Trophoblast cell (in vitro differentiated cells and primary cell): ENCODE measurements at regions not wholly inside any gene's neighbourhood (a gene's known extent, or its start where the extent isn't known, plus 50 kb on each side); places are given as distances from the start of the nearest gene placed in this dataset.

ENCODE experiments used
- DNase-seq, 2 donors: peaks; one replicate each; pipeline ENCODE4 v3.0.0-alpha.2; 2016
- H2AFZ ChIP-seq: 2 replicates; pipeline ENCODE4 v1.6.1; 2013; ENCODE audit warnings: low read length, moderate library complexity, mild to moderate bottlenecking; ENCODE audit not compliant: insufficient read depth, poor library complexity
- H2AK5ac ChIP-seq: 2 replicates; pipeline ENCODE4 v1.6.1; 2013; ENCODE audit warnings: mild to moderate bottlenecking, low read length
- H2BK120ac ChIP-seq: 2 replicates; pipeline ENCODE4 v1.6.1; 2013; ENCODE audit warnings: low read length, mild to moderate bottlenecking, moderate library complexity; ENCODE audit not compliant: insufficient read depth, poor library complexity
- H2BK12ac ChIP-seq: 2 replicates; pipeline ENCODE4 v1.6.1; 2013; ENCODE audit warnings: mild to moderate bottlenecking, low read length, moderate library complexity
- H2BK5ac ChIP-seq: 2 replicates; pipeline ENCODE4 v1.6.1; 2013; ENCODE audit warnings: low read length, low read depth, moderate library complexity, mild to moderate bottlenecking; ENCODE audit not compliant: poor library complexity
- H3K14ac ChIP-seq: 2 replicates; pipeline ENCODE4 v1.6.1; 2013; ENCODE audit warnings: mild to moderate bottlenecking, low read length
- H3K18ac ChIP-seq: 2 replicates; pipeline ENCODE4 v1.6.1; 2013; ENCODE audit warnings: mild to moderate bottlenecking, low read length
- H3K23ac ChIP-seq: 2 replicates; pipeline ENCODE4 v1.6.1; 2013; ENCODE audit warnings: low read length
- H3K27ac ChIP-seq: 2 replicates; pipeline ENCODE4 v1.5.1; 2013; ENCODE audit warnings: low read depth, mild to moderate bottlenecking, inconsistent platforms, low read length, moderate library complexity
- H3K27me3 ChIP-seq: 2 replicates; pipeline ENCODE4 v1.6.1; 2013; ENCODE audit warnings: inconsistent platforms, mild to moderate bottlenecking, low read length, moderate library complexity; ENCODE audit not compliant: insufficient read depth
- H3K36me3 ChIP-seq, 2 experiments: 1 replicate in 1 of 2; 2 replicates in 1 of 2; pipeline ENCODE4 v1.6.1; 2013; ENCODE audit warnings: low read length in 2 of 2, mild to moderate bottlenecking in 2 of 2, moderate library complexity in 1 of 2; ENCODE audit not compliant: insufficient read depth in 2 of 2, control insufficient read depth in 1 of 2
- H3K4ac ChIP-seq: 2 replicates; pipeline ENCODE4 v1.6.1; 2013; ENCODE audit warnings: low read depth, mild to moderate bottlenecking, low read length, moderate library complexity
- H3K4me1 ChIP-seq, 2 experiments: 1 replicate in 1 of 2; 2 replicates in 1 of 2; pipeline ENCODE4 v1.6.1; 2013; ENCODE audit warnings: low read length in 2 of 2, mild to moderate bottlenecking in 2 of 2, moderate library complexity in 1 of 2; ENCODE audit not compliant: insufficient read depth in 2 of 2, control insufficient read depth in 1 of 2
- H3K4me2 ChIP-seq: 2 replicates; pipeline ENCODE4 v1.6.1; 2013; ENCODE audit warnings: inconsistent platforms, mild to moderate bottlenecking, low read length, moderate library complexity
- H3K4me3 ChIP-seq: 2 replicates; pipeline ENCODE4 v1.5.1; 2013; ENCODE audit warnings: mild to moderate bottlenecking, low read depth, low read length, inconsistent platforms
- H3K79me1 ChIP-seq: one replicate; pipeline ENCODE4 v1.6.1; 2013; ENCODE audit warnings: low read length
- H3K79me2 ChIP-seq: 2 replicates; pipeline ENCODE4 v1.6.1; 2013; ENCODE audit warnings: low read length, mild to moderate bottlenecking; ENCODE audit not compliant: control insufficient read depth, insufficient read depth, poor library complexity
- H3K9ac ChIP-seq: 2 replicates; pipeline ENCODE4 v1.6.1; 2013; ENCODE audit warnings: mild to moderate bottlenecking, low read length
- H3K9me3 ChIP-seq: 2 replicates; pipeline ENCODE4 v1.6.1; 2013; ENCODE audit warnings: low read depth, mild to moderate bottlenecking, control low read depth, inconsistent platforms, low read length; ENCODE audit not compliant: insufficient read depth
- H4K12ac ChIP-seq: 2 replicates; pipeline ENCODE4 v1.6.1; 2013; ENCODE audit warnings: low read depth, mild to moderate bottlenecking, low read length, moderate library complexity
- H4K8ac ChIP-seq: 2 replicates; pipeline ENCODE4 v1.6.1; 2013; ENCODE audit warnings: low read depth, mild to moderate bottlenecking, low read length, moderate library complexity
- H4K91ac ChIP-seq: one replicate; pipeline ENCODE4 v1.6.1; 2013; ENCODE audit warnings: low read depth, mild to moderate bottlenecking, low read length, moderate library complexity
- WGBS: extraction: QIAGEN DNeasy Blood & Tissue Kit; methylation state at CpG from one replicate; pipeline ENCODE4 v1.1.7; 2013; ENCODE audit warnings: missing lambda C conversion rate; ENCODE audit not compliant: insufficient read length, insufficient coverage; ENCODE audit errors: extremely low coverage; 5-methylcytosine and 5-hydroxymethylcytosine counted together

- DNase-seq = no peak
Observed at GRCh38 chr13:48181482-48182145, 51.4 kb upstream of the ITM2B start.

GRCh38 chr13:48178126-48178525 is 54.9 kb upstream of the ITM2B start:
- Histone ChIP-seq H2BK120ac (no peak overlapping the region), H2AK5ac (no peak overlapping the region), H3K27me3 (no peaks in the 10 kb centered on the region), H3K79me1 (no peaks in the 10 kb centered on the region), H3K18ac (no peak overlapping the region), H4K91ac (no peak overlapping the region), H3K27ac (no peak overlapping the region), H2BK12ac (no peak overlapping the region), H2AFZ (no peak overlapping the region), H3K4me1 (no peaks in the 10 kb centered on the region), H3K9me3 (no peaks in the 10 kb centered on the region), H3K23ac (no peak overlapping the region), H3K79me2 (no peaks in the 10 kb centered on the region), H3K14ac (no peak overlapping the region), H3K4me3 (no peak overlapping the region), H4K12ac (no peak overlapping the region), H3K9ac (no peak overlapping the region), H2BK5ac (no peak overlapping the region), H4K8ac (no peak overlapping the region), H3K4me2 (no peak overlapping the region), H3K36me3 (no peaks in the 10 kb centered on the region), H3K4ac (no peak overlapping the region)
- WGBS = no CpG with 5 or more reads among the region's 2 CpGs
- no peak for DNase-seq

More at GRCh38 chr13:48181482-48182145, 51.4 kb upstream of the ITM2B start:
- no peak overlapping the region for H3K4ac ChIP-seq
- H4K8ac ChIP-seq = no peak overlapping the region
- no peaks in the 10 kb centered on the region for H3K36me3 ChIP-seq
- H3K27me3 ChIP-seq = no peaks in the 10 kb centered on the region
- no peak overlapping the region for H3K27ac ChIP-seq
- no peak overlapping the region for H3K9ac ChIP-seq
- no peak overlapping the region for H2AFZ ChIP-seq
- H4K91ac ChIP-seq = no peak overlapping the region
- H2AK5ac ChIP-seq = no peak overlapping the region
- H2BK5ac ChIP-seq = no peak overlapping the region
- no peak overlapping the region for H2BK120ac ChIP-seq
- no peaks in the 10 kb centered on the region for H3K79me2 ChIP-seq
- H3K18ac ChIP-seq = no peak overlapping the region
- no peak overlapping the region for H3K14ac ChIP-seq
- H3K4me1 ChIP-seq = no peaks in the 10 kb centered on the region
- no peak overlapping the region for H2BK12ac ChIP-seq
- H3K4me2 ChIP-seq = no peak overlapping the region
- H3K4me3 ChIP-seq = no peak overlapping the region
- no peak overlapping the region for H4K12ac ChIP-seq
- no peaks in the 10 kb centered on the region for H3K9me3 ChIP-seq
- no CpG with 5 or more reads among the region's 5 CpGs for WGBS
- no peak overlapping the region for H3K23ac ChIP-seq
- no peaks in the 10 kb centered on the region for H3K79me1 ChIP-seq

- Histone ChIP-seq H3K4me2 (no peak overlapping the region), H3K27ac (no peak overlapping the region), H3K79me1 (no peaks in the 10 kb centered on the region), H4K8ac (no peak overlapping the region), H4K12ac (no peak overlapping the region), H2AK5ac (no peak overlapping the region), H3K23ac (no peak overlapping the region), H3K4ac (no peak overlapping the region), H2BK5ac (no peak overlapping the region), H3K14ac (no peak overlapping the region), H3K4me3 (no peak overlapping the region), H4K91ac (no peak overlapping the region), H3K36me3 (no peaks in the 10 kb centered on the region), H3K79me2 (no peaks in the 10 kb centered on the region), H2BK120ac (no peak overlapping the region), H3K9me3 (no peaks in the 10 kb centered on the region), H3K27me3 (no peaks in the 10 kb centered on the region), H2BK12ac (no peak overlapping the region), H2AFZ (no peak overlapping the region), H3K9ac (no peak overlapping the region), H3K4me1 (no peaks in the 10 kb centered on the region), H3K18ac (no peak overlapping the region)
- no CpG with 5 or more reads among the region's 6 CpGs for WGBS
- no peak for DNase-seq
Observed at GRCh38 chr13:48176781-48177180, 56.2 kb upstream of the ITM2B start.

GRCh38 chr13:48175185-48175584 is 57.8 kb upstream of the ITM2B start:
- Histone ChIP-seq H3K4ac (no peak overlapping the region), H3K14ac (no peak overlapping the region), H3K4me2 (no peak overlapping the region), H3K23ac (no peak overlapping the region), H3K9ac (no peak overlapping the region), H2AFZ (no peak overlapping the region), H3K4me1 (no peaks in the 10 kb centered on the region), H4K12ac (no peak overlapping the region), H3K79me1 (no peaks in the 10 kb centered on the region), H3K18ac (no peak overlapping the region), H2BK12ac (no peak overlapping the region), H4K91ac (no peak overlapping the region), H3K79me2 (no peaks in the 10 kb centered on the region), H3K36me3 (no peaks in the 10 kb centered on the region), H2AK5ac (no peak overlapping the region), H3K27ac (no peak overlapping the region), H2BK120ac (no peak overlapping the region), H3K9me3 (no peaks in the 10 kb centered on the region), H3K27me3 (no peaks in the 10 kb centered on the region), H3K4me3 (no peak overlapping the region), H2BK5ac (no peak overlapping the region), H4K8ac (no peak overlapping the region)
- no peak for DNase-seq
- no CpG with 5 or more reads among the region's 1 CpG for WGBS
